ENCODE measurements at regions not wholly inside any gene's neighbourhood (a gene's known extent, or its start where the extent isn't known, plus 50 kb on each side); places are given as distances from the start of the nearest gene placed in this dataset.
"Not testable (repeated sequence)": the region's sequence is repeated elsewhere in the genome, so short reads cannot be mapped to it uniquely, and the experiment has no call there.

DNA sequence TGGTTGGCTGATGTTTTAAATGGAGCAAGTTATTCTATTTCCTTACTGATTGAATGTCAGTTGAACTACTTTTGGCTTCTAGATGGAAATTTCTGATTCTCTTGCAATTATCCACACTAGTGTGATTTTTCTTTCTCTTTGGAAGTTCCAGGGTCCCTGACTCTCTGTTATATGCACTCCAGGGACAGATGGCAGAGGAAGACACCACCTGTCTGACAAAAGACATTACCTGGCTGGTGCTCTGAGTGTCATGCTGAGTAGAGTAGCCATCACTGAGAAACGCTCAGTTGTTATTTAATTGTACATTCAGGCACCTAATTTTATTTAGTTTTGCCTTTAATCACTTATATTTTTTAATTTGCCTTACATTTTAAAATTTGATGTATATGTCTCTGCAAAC lies 105.4 kb upstream of the TLL1 start:
- DNase-seq (ENCODE audit: low spot score) = no peak

DNA sequence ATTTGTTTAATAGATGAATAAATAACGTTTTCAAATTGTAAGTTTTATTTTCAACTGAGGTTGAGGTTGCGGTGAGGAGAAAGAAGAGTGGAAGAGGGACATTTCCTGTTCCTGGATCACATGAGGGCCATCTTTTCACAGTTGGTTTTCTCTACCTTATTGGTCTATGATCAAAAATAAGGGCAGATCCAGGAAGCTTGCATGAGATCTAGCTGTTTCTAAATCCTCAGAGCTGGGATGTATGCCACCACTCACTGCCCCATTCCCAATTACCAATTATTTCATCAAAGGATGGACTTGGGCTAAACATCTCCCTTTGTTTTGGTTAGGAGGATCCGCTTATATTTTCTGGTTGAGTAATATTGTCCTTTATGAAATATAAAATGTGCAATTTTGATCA lies 104.8 kb upstream of the TLL1 start:
- DNase-seq (ENCODE audit: low spot score) = no peak

DNA sequence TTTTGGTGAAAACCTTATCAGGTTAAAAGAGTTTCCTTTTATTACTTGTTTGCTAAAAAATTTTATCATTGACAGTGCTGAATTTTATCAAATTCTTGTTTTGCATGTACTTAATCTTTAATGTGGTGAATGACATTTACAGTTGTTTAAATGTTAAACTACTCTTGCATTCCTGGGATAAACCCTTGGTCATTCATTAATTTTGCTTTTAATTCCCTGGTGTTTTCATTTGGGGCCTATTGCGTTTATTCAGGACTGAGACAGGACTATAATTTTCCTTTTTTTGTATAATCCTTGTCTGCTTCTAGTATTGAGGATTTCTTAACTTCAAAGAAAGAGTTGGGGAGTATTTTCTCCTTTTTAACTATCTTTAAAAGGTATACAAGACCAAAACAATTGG lies 98.7 kb upstream of the TLL1 start:
- DNase-seq (ENCODE audit: low spot score) = no peak

DNA sequence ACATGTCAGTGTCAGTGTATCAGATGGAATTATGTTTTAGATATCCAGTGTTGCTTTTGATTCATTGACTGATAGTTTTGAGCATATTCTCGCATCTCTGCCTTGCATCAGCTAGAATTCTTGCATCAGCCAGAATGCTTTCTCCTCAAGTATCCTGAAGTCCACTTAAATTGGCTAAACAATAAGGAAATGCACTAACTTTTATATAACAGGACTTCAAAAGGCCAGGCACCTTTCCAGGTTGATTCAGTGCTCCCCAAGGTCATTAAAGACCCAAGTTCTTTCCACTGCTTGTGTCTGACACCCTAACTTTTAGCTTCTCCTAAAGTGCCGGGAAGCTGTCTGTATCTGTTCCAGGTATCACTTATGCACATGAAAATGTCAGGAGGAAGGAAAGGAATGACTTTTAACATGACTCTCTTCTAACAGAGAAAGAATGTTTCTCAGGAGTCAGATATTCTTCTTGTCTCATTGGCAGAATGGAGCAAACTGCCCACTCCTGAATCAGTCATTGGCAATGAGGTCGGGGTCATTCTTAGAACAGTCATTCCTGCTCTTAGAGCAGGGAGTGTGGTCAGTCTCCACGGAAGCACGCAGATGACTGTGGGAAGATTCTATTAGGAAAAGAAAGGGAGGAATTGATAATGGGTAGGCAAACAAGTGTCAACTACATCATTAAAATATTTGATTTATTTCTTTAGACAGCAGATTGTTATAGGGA lies 92.9 kb upstream of the TLL1 start:
- no peak for DNase-seq (ENCODE audit: low spot score)

DNA sequence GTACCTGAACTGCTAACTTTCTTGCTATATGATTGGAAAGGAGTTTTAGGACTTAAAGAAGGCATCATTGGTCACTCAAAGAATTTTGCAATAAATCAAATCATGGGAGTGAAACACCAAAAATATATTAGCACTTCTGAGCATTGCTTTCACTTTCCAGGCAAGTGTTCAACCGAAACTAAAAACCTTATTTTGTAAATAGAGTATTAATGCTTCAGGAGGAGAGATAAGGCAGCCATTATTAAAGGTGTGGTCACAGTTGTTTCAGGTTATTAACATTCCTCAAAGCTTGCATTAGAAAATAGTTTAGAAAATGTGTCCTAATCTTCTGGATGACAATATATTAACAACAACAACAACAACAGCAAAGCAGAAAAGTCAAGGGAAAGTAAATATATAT lies 92.3 kb upstream of the TLL1 start:
- no peak for DNase-seq (ENCODE audit: low spot score)

DNA sequence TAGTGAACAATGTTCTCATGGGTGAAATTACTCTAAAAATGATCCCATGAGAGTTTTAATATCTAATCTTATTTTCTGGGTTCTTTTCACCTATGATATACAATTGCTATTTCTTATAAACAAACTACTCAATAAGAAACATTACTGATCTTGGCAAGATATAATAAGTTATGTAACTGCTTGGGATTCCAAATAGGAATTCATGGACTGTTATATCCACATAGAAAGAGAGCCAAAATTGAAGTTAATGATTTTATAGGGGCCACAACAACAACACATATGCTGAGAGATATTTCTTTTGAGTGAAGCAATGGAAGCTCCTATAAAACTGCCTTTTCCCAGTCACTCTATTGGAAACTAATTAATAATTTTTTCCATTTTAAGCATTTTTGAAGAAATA lies 90.4 kb upstream of the TLL1 start:
- DNase-seq (ENCODE audit: low spot score) = no peak

DNA sequence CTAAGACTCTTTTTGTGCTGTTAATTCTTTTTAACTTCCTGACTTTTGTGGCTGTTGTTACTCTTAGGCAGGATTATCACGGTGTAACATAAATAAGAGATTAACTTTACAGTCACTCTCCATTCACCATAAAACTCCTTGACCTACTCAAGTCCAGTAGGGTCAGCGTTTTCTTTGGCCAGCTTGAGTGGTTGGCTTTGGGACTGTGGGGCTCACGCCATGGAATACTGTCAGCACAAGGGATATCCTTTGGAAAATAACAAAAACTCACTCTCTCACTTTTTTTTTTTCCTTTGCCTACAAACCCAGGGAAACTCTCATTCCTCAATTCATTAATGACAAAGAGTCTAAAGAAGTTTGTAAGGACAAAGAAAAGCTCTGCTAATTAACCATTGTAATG lies 89.4 kb upstream of the TLL1 start:
- no peak for DNase-seq (ENCODE audit: low spot score)

DNA sequence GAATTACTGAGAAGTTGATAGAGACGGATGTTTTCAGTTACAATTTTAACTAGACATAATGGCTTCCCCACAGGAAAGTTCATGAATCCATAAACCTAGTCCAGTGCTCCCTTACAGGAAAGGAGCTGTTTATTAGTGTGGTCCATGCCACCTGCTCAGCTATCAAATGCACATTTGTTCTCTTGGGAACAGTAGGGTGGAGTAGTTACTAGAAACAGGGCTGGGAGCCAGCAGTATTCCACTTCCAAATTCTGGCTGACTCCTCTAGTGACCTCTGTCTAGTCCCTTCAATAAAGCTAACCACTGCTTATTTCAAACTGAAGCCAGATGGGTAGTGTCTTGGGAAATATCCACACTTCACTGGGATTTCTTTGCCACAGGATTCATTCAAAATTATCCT lies 88.4 kb upstream of the TLL1 start:
- DNase-seq (ENCODE audit: low spot score) = no peak

DNA sequence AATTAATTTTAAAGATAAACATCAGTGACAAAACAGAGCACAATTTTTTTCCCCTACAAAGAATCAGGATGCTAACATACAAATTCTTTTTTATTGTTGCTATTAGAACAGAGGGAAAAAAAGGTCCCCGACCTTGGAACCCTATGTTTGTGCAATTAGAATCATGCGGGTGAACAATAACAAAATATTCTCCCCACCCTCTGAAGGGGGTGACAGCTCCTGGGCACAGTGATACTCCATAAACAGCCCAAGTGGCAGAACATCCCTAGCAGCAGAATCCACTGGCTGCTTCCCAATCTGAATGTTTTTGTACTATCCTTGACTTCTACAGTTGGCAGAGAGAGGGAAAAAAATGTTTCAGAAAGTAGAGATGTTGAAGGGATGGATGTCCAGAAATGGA lies 87.7 kb upstream of the TLL1 start:
- no peak for DNase-seq (ENCODE audit: low spot score)

DNA sequence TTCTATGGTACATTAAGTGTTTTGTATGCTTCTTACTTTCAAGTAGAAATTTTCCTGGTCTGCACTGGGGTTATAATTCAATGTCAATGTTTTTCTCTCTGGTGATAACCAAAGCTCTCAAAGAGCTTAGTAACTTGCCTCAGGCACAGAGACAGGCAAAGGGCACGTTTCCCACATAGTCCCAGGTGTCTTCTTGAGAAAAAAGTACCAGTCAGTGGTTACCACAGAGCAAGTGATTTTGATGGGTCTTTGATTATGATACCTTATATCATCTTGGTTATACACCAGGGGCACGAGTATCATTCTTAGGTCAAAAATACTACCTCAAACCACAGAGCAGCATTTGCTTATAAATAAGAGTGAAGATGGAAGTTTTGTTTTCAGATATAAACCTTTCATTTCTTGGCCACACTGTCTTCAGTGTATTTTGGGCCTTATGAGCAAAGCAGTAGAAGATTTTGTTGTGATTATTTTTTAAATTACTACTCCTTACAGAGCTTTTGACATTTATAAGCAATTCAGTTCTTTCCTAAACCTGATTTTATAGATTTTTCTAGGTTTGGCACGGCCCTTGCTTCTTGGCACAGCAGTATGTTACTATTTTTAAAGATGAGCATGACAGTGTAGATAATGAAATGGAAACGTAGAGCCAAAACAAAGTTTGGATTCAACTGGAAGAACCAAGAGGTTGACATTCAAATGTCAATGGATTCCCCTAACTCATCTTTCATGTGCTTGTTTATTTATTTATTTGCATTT lies 85.3 kb upstream of the TLL1 start:
- no peak for DNase-seq (ENCODE audit: low spot score)

DNA sequence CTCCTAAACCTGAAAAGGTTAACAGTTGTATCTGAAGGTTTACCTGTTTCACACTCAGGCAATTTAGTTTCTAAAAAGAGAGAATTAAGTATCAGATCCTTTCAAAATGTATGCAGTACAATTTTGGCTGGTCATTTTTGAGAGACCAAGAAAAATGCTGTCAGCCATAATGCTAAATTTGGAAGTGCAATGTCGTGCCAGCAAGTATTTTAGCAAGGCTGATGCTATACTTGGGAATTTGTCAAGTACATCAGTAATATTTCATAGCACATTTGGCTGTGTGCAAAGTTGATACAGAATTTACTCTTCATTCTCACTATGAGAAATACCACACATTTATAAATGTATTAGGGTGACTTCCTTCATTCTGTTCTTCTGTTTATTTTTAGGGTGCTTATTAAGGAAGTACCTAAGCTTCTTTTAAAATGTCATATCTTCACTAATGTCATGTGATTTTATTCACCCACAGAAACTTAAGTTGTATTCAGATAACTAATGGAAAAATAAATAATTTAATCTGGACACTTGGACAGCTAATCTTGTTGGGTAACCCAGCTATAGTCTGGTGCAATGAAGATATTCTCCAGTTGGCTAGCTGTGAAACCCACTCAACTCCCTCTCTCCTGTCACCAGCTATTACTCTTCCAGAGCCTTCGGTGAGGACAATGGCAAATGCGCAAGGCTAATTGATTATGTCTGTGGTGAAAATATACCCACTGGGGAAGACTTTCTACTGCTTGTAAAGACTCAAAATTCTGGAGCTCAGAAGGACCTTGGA lies 84.2 kb upstream of the TLL1 start:
- DNase-seq (ENCODE audit: low spot score) = no peak

DNA sequence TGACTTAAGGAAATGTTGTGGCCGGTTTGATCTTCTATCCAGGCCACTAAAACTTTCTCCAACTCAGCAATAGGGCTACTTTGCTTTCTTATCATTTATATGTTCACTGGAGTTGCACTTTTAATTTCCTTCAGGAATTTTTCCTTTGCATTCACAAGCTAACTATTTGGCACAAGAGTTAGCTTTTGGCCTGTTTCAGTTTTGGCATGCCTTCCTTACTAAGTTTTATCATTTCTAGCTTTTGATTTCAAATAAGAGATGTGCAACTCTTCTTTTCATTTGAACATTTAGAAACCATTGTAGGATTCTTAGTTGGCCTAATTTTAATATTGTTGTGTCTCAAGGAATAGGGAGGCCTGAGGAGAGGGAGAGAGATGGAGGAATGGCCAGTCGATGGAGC lies 79.8 kb upstream of the TLL1 start:
- no peak for DNase-seq (ENCODE audit: low spot score)

DNA sequence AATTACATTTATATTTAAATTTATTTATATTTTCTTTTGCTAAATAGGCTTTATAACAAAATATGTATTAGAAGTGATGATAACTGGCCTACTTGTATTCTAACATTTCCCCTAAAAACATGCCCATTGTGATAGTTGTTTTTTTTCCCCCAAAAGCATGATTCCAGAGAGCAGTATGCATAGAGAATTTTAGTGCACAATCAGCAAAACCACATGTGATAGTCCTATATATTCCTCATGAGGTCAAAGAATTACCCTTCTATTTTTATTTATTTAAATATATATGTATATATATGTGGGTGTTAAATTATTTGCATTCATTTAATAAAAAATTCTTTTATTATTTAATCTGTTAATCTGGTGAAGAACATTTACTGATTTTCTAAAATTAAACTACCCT lies 78.2 kb upstream of the TLL1 start:
- DNase-seq (ENCODE audit: low spot score) = no peak

DNA sequence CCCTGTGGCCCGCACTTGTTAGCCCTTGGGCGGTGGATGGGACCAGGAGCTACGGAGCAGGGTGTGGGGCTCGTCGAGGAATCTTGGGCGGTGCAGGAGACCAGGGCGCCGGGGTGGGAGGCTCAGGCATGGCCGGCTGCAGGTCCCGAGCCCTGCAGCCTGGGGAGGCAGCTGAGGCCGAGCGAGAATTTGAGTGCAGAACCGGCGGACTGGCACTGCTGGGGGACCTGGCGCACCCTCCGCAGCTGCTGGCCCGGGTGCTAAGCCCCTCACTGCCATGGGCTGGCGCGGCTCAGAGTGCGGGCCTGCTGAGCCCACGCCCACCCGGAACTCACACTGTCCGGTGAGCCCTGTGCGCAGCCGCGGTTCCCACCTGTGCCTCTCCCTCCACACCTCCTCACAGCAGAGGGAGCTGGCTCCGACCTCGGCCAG lies 73.6 kb upstream of the TLL1 start:
- no peak for DNase-seq (ENCODE audit: low spot score)

DNA sequence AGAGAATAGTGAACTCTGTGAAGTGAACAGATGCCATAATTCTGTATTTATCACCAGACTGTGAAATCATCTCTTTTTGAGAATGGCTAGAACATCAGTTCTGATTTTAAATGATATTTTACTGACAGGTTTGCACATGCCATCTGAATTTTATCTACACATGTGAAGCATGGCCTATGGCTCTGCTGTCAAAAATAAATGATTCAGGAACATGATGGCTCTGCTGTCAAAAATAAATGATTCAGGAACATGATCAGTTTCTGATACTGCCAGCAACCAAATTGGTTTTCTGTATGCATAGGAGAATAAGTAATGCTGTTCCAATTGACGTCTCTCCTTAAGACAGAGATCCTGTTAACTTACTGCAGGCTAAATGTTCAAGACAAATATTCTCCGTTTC lies 70.6 kb upstream of the TLL1 start:
- no peak for DNase-seq (ENCODE audit: low spot score)

DNA sequence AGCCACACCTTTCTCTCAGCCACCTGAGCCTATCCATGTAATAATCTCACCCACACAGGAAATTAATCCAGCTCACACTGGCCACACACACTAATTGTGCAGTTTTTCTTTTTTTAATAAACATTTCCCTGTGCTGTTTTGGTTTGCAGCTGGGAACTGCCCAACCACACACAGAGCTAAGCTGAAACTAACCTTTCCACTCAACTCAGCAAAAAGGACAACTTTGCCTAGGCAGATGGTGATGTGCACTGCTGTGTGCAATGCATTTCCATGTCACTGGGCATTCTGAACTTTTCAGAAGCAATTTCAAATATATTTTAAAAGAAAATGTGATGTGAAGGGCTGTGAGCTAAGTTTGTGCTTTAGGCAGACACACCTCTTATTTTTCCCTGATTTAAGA lies 70.0 kb upstream of the TLL1 start:
- DNase-seq (ENCODE audit: low spot score) = no peak

DNA sequence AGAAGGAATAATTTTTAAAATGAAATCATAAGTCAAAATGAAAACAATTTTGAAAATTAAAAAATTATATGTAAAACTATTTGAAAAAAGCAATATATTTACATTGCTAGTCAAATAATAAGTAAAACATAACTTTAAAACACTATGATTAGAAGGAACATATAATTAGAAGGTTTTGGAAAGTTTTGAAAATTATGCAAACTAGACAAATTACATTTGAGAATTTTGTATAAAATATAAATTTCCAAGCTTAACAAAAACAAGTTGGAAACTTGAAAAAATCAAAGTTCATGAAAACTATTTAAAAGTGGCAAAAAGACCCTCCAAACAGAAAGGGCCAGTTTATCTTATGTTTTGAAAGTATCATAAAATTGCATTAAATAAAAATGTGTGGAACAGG lies 67.6 kb upstream of the TLL1 start:
- no peak for DNase-seq (ENCODE audit: low spot score)

DNA sequence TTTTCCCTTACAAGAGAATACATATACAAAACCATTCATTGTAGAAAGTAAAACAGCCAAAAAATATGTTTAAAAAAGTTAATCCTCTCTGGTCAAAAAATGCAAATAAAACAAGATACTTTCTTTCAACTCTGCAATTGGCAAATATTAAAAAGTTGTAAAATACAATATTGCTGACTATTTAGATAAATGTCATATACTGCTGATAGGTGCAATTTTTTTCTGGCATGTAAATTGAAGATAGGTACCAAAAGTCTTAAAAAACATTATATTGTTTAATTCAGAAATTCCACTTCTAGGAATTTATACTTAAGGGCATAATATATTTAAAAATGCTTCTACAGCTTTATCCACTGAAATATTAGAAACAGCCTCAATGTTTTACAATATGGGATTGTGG lies 66.4 kb upstream of the TLL1 start:
- no peak for DNase-seq (ENCODE audit: low spot score)

DNA sequence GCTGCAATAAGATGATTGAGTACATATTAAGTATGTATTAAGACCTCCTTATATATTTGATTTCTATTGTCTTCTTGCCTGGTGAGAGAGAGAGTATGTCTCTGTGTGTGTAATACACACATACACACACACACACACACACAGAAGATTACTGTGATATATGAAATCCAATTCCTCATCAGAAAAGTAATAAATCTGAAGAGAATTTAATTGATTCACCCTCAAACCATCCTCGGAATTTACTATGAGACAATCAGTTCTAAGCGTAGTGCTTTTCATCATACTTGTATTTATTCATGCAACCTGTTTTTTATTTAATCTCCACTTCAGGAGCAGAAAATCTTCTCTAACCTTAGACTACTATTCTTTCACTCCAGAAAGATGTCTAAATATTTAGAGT lies 62.3 kb upstream of the TLL1 start:
- DNase-seq (ENCODE audit: low spot score) = no peak

DNA sequence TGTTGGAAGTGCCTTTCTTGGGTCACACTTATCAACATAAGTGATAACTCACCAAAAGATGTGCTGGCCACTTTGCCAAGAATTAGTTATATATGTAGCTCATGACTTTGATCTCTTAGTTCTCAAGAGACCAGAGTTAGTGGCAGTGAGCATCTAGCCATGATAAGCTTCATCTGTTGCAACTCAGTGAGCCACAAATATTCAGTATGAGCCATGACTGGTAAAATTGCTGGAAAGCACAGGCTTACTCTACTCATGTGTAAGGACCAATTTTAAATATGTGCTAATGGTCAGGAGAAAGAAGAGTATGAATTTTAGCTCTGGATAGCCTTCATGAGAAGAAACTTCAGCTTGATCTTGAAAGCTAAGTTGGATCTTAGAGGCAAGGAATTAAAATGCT lies 59.4 kb upstream of the TLL1 start:
- DNase-seq (ENCODE audit: low spot score) = no peak

DNA sequence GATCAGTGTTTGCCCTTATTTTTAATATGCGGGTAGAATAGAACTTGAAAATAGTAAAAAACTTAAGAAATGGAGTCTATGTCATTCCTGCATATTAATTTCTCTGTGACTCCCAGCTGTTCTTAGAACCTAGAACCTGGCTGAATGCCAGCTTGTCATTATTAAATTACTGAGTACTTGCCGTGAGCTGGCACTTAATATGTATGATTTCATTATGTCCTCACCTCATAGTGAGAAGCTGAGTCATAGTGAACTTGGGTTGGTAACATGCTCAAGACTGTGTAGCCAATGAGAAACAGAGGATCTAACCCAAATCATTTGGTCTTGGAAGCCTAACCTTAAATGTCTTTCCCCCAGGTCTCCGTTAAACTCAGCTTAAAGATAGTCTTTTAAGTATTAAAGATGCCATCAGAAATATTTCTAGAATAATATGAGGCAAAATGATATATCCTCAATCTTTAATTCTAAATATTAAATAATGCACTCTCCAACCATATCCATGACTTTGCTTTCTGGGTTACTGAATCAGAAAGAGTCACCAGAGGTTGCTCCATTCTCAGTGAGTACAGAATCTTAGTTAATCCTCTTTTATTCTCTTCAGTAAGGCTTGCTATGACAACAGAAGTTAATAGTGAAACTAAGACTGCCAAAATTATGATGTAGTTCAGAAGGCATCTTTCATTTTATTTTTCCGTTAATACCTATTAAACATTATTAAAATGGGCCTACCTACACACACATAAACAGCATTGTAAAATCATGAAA lies 58.6 kb upstream of the TLL1 start:
- no peak for DNase-seq (ENCODE audit: low spot score)

DNA sequence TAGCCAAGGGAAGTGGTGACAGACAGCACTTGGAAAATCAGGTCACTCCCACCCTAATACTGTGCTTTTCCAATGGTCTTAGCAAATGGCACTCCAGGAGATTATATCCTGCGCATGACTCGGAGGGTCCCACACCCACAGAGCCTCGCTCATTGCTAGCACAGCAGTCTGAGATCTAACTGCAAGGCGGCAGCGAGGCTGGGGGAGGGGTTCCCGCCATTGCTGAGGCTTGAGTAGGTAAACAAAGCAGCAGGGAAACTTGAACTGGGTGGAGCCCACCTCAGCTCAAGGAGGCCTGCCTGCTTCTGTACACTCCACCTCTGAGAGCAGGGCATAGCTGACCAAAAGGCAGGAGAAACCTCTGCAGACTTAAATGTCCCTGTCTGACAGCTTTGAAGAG lies 53.9 kb upstream of the TLL1 start:
- not testable (repeated sequence) for DNase-seq (ENCODE audit: low spot score)

Data from activated CD4-positive, alpha-beta T cell treated with anti-CD3 and anti-CD28 coated beads, Interleukin-2, Interleukin-4, amounts not matched to agents 100 ng/mL and 50 ng/mL, durations not matched to agents 16 hours and 8 hours (primary cell).